ENCODE measurements at regions not wholly inside any gene's neighbourhood (a gene's known extent, or its start where the extent isn't known, plus 50 kb on each side); places are given as distances from the start of the nearest gene placed in this dataset.

DNA sequence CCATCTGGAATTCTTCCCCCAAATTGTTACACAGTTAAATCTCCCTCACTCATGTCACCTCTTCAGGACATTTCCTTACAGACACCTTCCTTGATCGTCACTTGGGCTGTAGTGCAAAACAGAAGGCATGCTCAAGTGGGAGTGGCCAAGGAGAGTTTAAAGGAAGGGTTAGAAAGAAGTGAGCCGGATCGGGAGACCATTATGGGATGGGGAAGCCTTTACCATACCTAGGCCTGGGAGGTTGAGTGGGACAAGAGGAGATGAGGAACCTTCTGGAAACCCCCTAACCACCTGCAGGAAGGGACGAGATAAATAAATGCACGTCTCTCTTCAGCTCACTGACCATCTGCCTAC, 102.7 kb downstream of the UCHL1 start:
- no peak for FAIRE-seq
- DNase-seq (ENCODE audit: low spot score): no peak

DNA sequence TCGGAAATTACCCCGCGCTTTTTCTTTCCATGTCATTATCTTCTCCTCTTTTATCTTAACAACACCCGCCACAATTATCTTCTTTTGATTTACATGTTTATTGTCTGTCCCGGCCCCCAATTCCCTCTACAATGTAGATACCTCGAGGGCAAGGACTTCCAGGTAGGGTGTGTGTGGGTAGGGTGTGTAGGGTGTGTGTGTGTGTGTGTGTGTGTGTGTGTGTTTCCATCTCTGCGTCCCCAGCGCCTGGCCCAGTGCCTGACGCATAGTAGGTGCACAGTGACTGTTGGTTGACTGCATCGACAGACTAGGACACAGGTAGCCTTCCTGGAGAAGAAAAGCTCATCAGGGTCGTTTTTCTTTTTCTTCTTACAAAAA, 103.1 kb downstream of the UCHL1 start:
- FAIRE-seq (no peak), DNase-seq (ENCODE audit: low spot score) (no peak)

DNA sequence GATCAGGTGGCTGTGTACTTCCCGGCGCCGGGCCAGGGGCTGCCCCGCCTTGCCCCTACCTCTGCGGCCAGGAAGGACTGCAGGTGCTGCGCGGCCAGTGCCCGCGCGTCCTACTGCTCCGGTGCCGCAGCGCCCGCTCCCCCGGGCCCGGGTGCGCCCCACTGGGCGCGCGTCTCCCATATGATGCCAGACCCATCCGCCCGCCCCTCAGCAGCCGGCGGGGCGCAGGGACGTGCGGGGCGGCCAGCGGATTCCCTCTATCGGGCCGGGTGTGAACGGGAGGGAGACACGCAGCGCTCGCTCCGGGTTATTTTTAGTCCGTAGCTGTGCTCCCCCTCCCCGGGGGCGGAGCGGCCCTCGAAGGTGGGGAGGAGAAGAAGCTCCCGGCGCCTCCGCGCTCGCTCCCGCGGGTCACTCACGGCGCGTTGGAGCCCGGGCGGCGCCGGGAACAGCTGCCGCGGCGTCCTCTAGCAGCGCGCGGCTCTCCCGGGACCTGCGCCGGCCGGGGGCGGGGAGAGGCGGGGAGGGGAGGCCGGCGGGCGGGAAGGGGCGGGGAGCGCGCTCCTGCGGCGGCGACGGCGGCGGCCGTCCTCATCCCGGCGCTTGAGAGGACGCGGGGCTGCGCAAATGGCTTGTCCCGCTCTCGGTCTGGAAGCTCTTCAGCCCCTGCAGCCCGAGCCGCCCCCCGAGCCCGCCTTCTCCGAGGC, 103.6 kb downstream of the UCHL1 start:
- DNase-seq (ENCODE audit: low spot score): peak; percentile 90
- peak; percentile 72 for FAIRE-seq

DNA sequence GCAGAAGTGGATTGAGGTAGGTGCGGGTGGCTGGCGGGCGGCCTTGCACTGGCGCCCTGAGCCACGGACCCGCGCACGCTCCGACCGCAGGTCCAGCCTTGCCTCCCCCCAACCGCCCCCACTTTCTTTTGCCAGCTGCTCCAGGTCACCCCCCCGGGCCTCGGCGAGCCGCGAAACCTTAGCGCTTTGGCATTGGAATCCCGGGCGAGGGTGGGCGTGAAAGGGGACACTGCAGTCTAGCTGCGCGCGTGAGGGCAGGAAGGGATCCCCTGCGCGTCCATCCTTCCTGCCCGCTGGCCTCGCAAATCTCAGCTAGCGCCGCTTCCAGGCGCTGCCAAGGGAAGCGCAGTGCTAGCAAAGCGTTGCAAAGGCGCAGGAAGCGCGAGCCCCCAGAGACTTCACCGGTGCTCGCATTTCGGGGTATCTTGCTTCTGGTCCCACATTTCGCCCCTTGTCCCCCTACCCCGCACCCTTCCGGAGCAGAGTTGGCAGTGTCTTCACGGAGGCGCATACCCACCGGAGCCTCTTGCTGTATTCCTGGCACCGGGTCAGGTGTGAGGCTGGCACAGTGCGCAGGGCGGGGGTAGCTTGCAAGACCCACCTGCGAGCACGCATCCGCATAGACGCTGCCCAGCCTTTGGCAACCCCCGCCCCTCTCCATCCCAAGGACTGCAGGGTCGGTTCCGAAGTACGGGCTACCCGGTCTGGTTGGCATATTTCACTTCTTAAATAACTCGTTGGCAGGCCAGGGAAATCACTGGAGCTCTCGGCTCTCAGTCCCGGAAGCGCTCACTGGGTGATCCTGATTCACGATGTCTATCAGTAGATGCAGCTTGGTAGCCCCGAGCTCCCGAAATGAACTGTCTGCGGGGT, 104.4 kb downstream of the UCHL1 start:
- FAIRE-seq (peak; percentile 70), DNase-seq (ENCODE audit: low spot score) (peak; percentile 75)

DNA sequence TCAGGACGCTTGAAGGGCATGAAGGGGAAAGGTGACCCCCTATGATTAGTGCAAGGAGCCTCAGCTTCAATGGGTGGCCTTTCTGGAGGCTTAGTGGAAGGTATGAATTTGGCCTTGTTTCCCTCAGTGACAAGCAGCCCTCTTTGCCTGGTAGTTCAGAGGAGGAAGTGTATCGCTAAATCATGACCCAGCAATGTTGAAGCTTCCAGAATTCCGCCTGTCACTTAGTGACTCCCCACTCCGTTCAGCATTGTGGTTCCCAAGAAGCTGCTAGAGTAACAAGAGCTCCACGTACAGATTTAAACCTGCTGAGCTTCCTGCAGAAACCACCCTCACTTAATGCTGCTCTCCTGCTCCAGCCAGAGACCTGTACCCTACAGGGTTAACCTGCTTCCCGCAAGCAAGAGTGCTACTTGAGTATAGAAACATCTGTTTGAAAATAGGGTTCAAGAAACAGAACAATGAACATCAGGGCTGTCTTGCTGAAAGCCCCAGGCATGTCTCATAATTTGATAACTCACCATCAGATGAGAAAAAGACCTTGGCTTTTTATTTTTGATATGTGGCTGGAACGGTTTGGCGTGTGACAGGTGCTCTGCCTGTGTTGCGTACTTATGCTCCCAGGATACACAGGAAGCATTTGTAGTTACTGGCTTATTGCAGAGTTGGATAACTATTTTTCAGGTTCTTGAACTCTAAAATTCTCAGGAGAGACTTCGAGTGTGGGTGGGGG, 105.2 kb downstream of the UCHL1 start:
- DNase-seq (ENCODE audit: low spot score) (no peak), FAIRE-seq (peak; percentile 59)

DNA sequence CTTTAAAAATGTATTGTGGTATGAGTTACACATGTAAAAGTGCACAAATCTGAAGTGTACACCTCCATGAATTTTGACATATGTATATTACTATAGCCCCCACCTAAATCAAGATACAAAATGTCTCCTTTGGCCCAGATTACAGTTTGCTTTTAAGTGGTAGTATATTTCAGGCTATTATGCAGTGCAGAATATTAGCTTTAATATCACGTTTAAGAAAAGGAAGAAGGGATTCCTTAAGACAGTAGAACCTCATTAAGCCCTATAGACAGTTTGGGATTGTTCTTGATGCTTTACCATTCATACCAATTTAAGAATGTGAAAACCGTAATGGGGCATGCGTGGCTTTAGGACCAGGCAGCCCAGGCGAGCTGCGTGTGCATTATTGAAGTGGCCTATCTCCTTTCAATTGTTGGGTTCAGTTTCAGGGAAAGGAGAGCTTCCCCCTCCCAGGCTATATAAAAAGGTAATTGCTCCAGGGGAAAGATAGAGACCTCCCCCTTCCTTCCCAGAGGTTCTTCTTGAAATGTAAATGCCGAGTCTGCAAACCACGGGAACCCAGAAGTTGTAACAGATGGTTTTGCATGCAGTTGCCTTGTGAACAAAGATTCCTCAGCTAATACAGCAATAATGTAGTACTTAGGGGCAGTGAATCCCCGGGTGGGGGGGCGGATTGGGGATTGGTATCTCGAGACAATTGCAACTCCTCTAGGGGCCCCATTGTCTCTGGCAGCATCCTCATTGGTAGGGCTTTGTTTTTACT, 106.1 kb downstream of the UCHL1 start:
- no peak for DNase-seq (ENCODE audit: low spot score)
- no peak for FAIRE-seq

DNA sequence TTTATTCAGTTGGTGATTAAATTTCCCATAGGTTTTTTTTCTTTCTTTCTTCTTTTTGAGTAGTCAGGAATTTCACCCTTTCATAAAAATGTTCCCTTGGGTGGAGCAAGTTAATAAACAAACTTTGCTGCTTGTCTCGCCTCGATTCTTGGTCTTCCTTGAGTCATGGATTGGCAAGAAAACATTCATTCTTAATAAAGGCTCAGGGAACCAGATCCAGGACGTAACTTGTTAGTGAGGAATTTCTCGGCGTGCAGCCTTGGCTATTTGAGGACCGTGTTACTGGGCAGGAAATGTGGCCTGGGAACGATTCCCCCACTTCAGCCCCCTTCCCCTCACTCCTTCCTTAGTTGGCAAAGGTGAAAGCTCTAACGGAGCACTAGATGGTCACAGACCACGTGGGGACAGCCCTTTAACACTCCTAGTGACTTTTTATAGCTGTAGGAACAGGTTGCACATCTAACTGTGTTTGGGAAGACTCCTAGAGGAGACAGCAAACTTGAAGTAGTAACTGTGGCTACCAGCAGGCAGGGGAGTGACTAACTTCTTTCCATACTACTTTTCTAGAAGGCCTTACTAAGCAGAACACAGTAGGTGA, 106.8 kb downstream of the UCHL1 start:
- DNase-seq (ENCODE audit: low spot score): no peak
- FAIRE-seq: no peak

DNA sequence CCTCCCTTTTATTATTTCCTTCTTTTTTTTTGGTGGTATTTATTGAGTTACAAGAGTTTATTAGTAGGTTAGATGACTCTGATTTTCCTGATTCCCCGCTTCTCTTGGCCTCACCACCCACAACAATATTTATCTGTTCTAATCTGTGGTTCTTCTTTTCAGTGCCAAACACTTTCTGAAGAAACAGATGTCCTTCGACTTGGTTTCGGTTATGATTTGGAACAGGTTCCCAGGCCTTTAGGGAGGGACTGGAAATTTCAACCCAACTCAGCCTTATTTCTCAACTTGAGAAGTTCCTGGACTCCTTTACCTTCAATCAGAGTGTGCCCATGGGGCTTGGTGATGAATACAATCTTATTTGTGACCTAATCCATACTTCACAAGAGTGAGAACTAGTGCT, 108.1 kb downstream of the UCHL1 start:
- DNase-seq (ENCODE audit: low spot score) (no peak), FAIRE-seq (no peak)

DNA sequence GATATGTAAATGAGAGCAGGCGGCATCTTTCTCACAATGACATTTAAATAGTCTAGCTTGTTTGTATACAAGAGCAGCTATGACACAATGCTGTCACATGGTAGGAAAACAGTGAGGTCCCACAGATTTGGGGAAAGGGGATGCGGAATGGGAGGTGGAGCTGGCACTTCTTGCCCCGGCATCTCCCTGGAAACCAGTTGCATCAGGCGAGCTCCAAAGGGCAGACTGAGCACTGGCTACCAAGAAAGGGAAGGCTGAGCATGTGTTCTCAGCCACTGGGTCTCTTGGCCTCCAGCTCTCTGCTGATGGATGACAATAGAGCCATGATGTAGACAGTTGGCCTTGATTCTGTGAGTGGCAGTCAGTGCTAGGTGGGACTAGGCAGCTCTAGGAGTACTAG, 109.0 kb downstream of the UCHL1 start:
- DNase-seq (ENCODE audit: low spot score): no peak
- no peak for FAIRE-seq

DNA sequence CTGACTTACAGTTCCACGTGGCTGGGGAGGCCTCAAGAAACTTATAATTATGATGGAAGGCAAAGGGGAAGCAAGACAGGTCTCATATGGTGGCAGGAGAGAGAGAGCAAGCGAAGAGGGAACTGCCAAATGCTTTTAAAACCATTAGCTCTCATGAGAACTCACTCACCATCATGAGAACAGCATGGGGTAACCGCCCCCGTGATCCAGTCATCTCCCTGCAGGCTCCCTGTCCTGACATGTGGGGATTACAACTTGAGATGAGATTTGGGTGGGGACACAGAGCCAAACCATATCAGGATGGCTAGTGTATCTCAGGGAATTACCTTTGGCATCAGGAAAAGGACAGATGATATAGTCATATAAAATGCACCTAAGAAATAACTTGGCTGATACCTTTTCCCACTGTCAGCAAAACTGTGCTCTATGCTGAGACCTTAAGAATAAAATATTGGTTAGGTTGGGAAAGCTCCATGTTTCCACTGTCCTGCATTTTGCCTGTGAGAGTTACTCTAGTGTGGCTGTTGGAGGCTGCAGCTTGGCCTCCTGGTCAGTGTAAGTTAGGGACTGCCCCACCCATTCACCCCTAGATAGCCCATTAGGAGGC, 110.3 kb downstream of the UCHL1 start:
- DNase-seq (ENCODE audit: low spot score) (no peak), FAIRE-seq (no peak)

DNA sequence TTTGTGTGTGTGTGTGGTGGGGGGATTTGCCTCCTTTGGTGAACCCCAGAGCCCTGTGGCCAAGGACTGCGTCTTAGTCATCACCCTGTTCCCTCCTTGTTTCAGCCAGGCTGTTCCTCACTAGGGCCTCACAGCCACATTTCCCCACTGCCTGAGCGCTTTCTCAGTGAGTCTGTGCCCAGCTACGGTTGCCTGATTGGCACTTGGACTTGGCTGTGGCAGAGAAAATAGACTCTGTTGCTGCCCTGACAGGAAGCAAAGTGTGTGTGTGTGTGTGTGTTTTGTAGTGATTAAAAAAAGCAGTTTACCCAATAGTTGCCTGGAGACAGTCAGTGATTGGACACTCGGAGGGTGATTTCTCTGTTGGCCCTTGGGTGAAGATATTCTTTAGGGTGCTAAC, 113.0 kb downstream of the UCHL1 start:
- DNase-seq (ENCODE audit: low spot score) (no peak), FAIRE-seq (no peak)

DNA sequence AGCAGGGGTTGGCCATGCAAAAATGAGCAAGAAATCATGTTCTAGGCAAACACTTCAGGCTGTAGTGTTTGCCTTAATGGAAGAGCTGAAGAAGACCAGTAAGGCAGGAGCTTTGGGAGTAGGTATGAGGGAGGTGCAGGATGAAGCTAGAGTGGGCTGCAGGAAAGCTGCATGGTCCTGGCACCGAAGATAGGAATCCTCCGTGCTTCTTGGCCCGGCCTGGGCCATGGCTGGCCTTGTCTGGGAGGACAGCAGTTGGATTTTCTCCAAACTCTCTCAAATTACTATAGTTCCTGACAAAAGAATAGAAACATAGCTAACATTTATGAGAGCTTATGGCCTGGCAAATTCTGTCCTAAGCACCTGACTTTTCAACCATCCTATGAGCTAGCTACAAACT, 116.5 kb downstream of the UCHL1 start:
- FAIRE-seq: no peak
- no peak for DNase-seq (ENCODE audit: low spot score)

DNA sequence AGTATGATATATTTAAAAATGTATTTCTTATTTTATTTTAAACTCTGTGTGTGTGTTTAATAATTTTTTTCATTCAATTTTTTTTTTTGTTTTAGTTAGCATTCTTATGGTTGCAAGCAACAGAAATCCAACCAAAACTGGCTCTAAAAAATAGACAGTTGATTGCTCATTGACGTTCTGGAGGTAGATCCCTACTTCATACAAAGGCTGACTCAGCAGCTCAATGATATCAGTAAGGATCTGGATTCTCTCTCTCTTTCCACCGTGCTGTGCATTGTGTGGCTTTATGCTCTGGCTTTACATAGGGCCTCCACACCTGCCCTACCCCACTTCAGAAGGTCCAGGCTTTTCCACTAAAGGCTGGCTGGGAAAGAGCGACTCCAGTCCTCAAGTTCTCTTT, 117.8 kb downstream of the UCHL1 start:
- no peak for FAIRE-seq
- DNase-seq (ENCODE audit: low spot score): no peak

DNA sequence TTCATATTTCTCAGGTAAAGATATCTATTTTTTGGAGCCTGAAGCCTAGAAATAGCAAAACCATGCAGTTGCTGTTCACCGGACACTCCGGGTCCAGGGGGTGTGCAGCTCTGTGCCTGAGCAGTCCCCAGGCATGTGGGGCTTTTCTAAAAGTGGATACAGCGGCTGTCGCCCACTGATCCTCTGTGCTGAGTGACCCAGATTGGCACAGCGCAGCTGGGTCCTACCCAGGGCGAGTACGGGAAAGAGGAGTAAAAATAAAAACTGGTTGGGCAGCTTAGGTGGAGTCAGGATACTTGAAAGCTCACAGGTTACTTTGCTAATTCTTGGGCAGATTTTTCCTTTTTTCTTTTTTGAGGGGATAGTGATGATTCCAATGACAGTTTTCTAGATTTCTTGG, 118.8 kb downstream of the UCHL1 start:
- FAIRE-seq (no peak), DNase-seq (ENCODE audit: low spot score) (no peak)

DNA sequence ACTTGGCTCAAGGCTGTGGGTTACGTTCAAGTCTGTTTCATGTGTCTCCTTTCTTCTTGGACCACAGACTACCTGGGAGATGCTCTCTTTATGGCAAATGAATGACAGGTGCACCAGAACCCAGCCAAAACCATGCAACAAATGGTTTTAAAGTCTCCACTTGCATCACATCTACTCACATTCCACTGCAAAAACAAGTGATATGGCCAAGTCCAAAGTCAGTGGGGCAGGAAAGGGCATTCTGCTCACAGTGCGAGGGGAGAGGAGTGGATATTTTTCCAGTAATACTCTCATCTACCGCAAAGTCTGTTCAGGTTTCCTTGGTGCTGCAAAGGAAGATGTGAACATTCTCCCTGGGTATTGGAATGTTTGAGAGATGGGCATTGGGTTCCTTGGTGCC, 120.5 kb downstream of the UCHL1 start:
- FAIRE-seq: no peak
- DNase-seq (ENCODE audit: low spot score): no peak

DNA sequence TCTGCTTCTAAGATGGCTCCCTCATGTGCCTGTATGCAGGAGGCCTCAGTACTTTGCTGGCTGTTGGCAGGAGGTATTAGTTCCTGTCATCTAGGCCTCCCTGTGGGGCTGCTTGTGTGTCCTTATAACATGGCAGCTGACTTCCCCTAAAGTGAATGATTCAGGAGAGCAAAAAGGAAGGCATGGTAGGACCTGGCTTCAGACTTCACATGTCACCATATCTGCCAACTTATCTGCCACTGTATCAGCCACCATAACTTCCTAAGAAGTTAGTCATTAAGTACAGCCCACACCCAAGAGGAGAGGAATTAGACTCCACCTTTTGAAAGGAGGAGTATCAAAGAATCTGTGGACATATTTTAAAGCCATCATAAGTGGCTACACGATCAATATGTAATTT, 122.5 kb downstream of the UCHL1 start:
- FAIRE-seq (no peak), DNase-seq (ENCODE audit: low spot score) (no peak)

DNA sequence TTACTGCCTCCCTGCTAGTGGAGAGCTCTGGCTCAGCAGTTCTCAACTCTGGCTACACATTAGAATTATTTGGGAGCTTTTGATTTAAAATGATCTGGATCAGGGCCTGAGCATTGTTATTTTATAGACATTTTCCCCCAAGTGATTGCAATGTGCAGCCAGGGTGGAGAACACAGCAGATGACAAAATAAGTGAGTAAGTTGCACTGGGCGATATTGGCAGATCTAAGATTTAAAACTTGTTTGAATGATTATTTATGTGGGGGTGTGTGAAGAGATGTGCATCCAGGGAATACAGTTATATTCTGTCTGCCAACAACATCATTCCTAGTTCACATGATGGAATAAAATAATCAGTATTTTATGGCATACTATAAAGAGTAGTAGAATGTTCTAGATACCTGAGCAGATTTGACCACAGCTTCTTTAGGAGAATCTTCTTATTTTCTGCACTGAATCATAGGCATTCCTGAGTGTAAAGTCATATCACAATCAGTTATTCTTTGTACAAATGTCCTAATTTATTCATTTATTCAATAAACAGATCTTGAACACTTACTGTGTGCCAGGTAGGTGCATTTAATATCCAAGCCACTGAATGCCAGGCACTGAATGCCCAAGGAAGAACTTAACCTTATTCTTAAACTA, 123.9 kb downstream of the UCHL1 start:
- FAIRE-seq (no peak), DNase-seq (ENCODE audit: low spot score) (no peak)

DNA sequence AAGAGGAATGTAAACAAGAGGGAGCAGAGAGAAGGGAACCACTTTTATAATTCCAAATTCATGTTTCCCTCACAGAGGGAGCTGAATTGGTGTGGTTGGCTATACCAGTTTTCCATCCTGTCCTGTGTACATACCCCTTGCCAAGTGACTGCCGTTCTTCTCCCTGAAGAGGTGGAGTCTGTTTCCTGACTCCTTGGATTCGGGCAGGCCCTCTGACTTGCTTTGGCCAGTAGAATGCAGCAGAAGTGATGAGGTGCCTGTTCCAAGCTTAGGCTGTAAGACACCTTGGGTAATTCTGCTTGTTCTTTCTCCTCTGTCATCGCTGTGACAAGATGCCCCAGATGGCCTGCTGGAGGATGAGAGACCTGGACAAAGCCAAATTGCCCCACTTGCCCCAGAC, 124.7 kb downstream of the UCHL1 start:
- FAIRE-seq: no peak

DNA sequence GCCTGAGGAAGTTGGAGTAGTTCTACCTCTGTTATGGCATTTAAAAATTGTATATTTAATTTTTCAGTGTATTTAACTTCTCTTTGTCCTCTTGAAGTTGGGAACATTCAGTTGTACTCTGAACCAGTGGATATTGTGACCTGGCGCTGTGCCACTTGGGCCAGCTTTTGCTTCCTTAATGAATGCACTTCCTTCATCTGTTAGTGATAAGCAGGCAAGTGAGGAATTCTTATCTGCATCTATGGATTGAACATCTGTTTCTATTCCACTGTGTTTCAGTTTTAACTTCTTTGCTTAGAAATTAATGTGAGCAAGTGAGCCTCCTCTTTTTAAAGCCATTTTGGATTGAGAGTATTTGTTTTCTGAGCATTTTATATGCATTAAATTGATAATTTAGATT, 128.3 kb downstream of the UCHL1 start:
- no peak for FAIRE-seq
- DNase-seq (ENCODE audit: low spot score): no peak

More for the DNA sequence above, 124.7 kb downstream of the UCHL1 start:
- DNase-seq (ENCODE audit: low spot score): no peak

DNA sequence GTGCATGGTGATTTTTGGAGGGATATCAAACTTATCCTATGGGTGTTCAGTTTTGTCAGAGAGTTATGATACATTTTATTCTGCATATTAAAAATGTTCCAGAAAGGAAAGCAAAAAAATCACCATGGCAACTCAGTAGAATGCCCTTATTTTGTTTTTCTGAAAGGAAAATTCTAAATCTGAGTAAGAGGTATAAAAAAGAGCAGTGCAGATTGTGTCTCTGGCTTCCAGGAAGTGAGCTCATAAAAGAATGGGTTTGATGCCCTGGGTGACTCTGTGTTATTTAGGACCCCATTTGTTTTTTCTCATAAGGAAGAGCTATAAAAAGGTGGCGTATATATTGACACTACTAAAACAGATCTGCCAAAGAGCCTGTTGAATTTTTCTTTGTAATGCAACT, 128.8 kb downstream of the UCHL1 start:
- no peak for FAIRE-seq

More for the DNA sequence above, 128.8 kb downstream of the UCHL1 start:
- DNase-seq (ENCODE audit: low spot score): no peak

All from urothelium cell line (cell line).